ENCODE measurements at regions not wholly inside any gene's neighbourhood (a gene's known extent, or its start where the extent isn't known, plus 50 kb on each side); places are given as distances from the start of the nearest gene placed in this dataset.

- no peak overlapping the region for H3K4me3 ChIP-seq (ENCODE audit: low read depth, low read length)
- TF ChIP-seq CTCF (IDR thresholded peaks at IDR 0.05; ENCODE audit: insufficient read depth, low read depth, low read length): no peak
- no peak for DNase-seq (ENCODE audit: low read depth)
These were observed 1381.5 kb upstream of the ADGRL3 start for GRCh38 chr4:59818656-59819055.

GRCh38 chr4:59823311-59823710 lies 1376.8 kb upstream of the ADGRL3 start:
- TF ChIP-seq CTCF (IDR thresholded peaks at IDR 0.05; ENCODE audit: insufficient read depth, low read depth, low read length): no peak
- no peak for DNase-seq (ENCODE audit: low read depth)
- H3K4me3 ChIP-seq (ENCODE audit: low read depth, low read length): no peak overlapping the region

- DNase-seq (ENCODE audit: low read depth): no peak
- TF ChIP-seq CTCF (IDR thresholded peaks at IDR 0.05; ENCODE audit: insufficient read depth, low read depth, low read length): no peak
- no peak overlapping the region for H3K4me3 ChIP-seq (ENCODE audit: low read depth, low read length)
These were observed 1375.0 kb upstream of the ADGRL3 start for GRCh38 chr4:59825104-59825503.

GRCh38 chr4:59831746-59832145 lies 1368.4 kb upstream of the ADGRL3 start:
- DNase-seq (ENCODE audit: low read depth): no peak
- no peak overlapping the region for H3K4me3 ChIP-seq (ENCODE audit: low read depth, low read length)

GRCh38 chr4:59834943-59835342 lies 1365.2 kb upstream of the ADGRL3 start:
- DNase-seq (ENCODE audit: low read depth): no peak
- TF ChIP-seq CTCF (IDR thresholded peaks at IDR 0.05; ENCODE audit: insufficient read depth, low read depth, low read length): no peak

More at GRCh38 chr4:59831746-59832145, 1368.4 kb upstream of the ADGRL3 start:
- TF ChIP-seq CTCF (IDR thresholded peaks at IDR 0.05; ENCODE audit: insufficient read depth, low read depth, low read length): no peak

GRCh38 chr4:59837751-59838150 lies 1362.4 kb upstream of the ADGRL3 start:
- no peak for DNase-seq (ENCODE audit: low read depth)
- no peak overlapping the region for H3K4me3 ChIP-seq (ENCODE audit: low read depth, low read length)
- no peak for TF ChIP-seq CTCF (IDR thresholded peaks at IDR 0.05; ENCODE audit: insufficient read depth, low read depth, low read length)

More at GRCh38 chr4:59834943-59835342, 1365.2 kb upstream of the ADGRL3 start:
- H3K4me3 ChIP-seq (ENCODE audit: low read depth, low read length): no peak overlapping the region

- TF ChIP-seq CTCF (IDR thresholded peaks at IDR 0.05; ENCODE audit: insufficient read depth, low read depth, low read length): no peak
- no peak for DNase-seq (ENCODE audit: low read depth)
- no peak overlapping the region for H3K4me3 ChIP-seq (ENCODE audit: low read depth, low read length)
These were observed 1361.9 kb upstream of the ADGRL3 start for GRCh38 chr4:59838236-59838635.

Data from fibroblast of villous mesenchyme (primary cell).